Activated CD8-positive, alpha-beta memory T cell treated with anti-CD3 and anti-CD28 coated beads for 1 hour (primary cell): ENCODE measurements at regions not wholly inside any gene's neighbourhood (a gene's known extent, or its start where the extent isn't known, plus 50 kb on each side); places are given as distances from the start of the nearest gene placed in this dataset.

Experiments
- DNase-seq, 2 donors: peaks; one replicate each; pipeline ENCODE4 v3.0.0-alpha.2; 2020; ENCODE audit warnings: low read depth in 1 of 2; ENCODE audit errors: extremely low read depth in 1 of 2

DNA sequence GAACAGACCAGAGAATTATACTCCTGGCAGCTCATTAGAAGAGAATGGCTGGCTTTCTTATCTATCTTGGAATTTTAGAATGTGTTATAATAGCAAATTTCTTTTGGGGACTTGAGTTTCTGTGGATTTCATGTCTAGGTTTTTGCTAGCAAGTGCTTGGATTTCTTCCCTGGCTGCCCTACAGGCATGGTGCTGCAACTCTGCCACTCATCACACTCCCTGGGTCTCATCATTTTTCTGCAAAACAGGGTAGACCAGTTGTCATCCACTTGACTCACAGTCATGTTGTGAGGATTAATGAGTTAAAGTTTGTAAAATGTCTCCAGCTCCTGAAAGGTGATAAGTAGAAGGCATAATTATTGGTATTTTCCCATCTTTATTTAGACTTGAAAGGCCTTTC is 60.7 kb upstream of the LCORL start:
- DNase-seq = no peak

DNA sequence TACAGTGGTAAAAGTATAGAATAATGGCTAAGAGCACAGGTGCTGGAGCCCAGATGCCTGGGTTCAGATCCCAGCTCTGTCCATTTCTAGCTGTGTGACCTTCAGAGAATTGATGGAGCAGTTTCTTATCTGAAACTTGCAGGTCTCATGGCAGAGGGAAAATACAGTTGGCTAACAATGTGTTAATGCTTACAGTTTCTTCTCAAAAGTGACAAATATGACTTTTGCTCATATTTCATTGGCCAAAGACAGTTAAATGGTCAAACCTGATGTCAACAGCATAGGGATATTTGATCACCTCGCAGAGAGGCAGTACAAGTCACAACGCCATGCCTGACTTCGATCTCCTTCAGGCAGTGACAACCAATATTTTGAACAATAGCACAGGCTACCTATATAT is 60.2 kb upstream of the LCORL start:
- no peak for DNase-seq

DNA sequence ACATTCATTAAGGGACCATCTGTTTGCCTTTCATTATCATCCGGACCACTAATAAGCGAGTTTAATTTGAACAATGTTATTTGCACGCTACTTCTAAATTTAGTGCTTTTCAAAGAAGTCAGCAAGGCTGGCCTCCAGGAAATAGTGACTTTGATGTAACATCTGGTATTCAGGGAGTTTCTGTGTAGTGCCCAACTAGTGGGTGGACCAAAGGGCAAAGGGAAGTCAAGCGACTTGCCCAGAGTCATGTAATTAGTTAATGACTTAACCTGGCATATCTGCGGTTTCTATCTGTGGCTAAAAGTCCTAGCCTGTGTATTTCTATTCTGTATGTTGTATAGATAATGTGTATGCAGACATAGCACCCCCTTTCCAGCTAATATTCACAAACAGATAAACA is 56.3 kb upstream of the LCORL start:
- no peak for DNase-seq

DNA sequence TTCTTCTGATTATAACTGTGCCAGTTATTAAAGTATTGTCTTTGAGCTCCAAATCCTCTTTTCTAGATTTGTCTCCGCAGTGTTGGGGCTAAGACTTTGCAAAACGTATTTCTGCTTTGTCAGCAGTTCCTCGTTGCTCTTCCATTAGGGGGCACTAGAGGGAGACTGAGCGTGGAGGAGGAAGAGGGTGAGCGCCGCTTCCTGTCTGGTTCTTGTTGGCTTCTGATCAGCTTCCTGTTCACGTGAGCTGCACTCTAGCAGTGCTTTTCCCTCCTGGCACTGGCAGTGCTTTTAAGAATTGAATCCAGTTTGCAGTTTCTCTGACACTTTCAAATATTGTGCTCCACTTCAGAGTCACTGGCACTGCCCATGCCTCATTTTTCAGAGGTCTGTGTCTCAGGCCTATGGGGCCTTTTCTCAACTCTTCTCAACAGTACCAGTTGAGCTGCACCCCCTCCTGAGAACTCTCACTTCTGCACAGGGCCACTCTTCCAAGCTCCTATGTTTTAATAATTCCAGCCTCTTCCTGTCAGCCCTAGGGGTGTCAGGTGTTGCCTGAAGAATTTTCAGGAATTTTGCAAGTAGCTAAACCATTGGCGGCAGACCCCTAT is 54.4 kb upstream of the LCORL start:
- no peak for DNase-seq

DNA sequence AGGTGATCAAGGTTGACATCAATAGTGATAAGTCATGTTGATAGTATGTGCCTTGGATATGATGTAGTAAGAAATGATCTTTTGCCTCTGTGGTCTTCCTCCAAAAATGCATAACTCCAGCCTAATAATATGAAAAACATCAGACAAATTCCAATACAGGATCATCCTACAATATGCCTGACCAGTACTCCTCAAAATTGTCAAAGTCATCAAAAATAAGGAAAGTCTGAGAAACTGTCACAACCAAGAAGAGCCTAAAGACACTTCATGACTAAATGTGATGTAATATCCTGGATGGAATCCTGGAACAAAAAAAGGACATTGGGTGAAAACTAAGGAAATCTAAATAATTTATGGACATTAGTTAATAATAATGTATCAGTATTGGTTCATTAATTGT is 50.3 kb upstream of the LCORL start:
- DNase-seq = no peak
